A549 (cell line): ENCODE measurements at regions not wholly inside any gene's neighbourhood (a gene's known extent, or its start where the extent isn't known, plus 50 kb on each side); places are given as distances from the start of the nearest gene placed in this dataset.

Experiments
- ATAC-seq, 2 experiments: fragments of 200-7000 bp in 1 of 2; fragments of >200 bp in 1 of 2; cut with Nextera tagmentation in 1 of 2; cut with Tn5 transposase in 1 of 2; 3 replicates each; pipeline versions ENCODE4 v1.8.0 to v1.9.1; 2018 to 2020; ENCODE audit warnings: mild to moderate bottlenecking in 1 of 2, moderate library complexity in 1 of 2
- CTCF ChIA-PET: fragments of 300-600 bp; sonication (Branson Sonifier 250); formaldehyde crosslinking; extraction: SDS; loops from one replicate; lab custom pipeline; 2021; ENCODE audit warnings: antibody characterized with exemption, inconsistent platforms; lab: Yijun Ruan, JAX
- POLR2A ChIA-PET: fragments of 350-600 bp; formaldehyde crosslinking; extraction: SDS; loops from one replicate; lab custom pipeline; 2021; ENCODE audit warnings: antibody characterized with exemption, inconsistent platforms; lab: Yijun Ruan, JAX
- DNase-seq, 2 experiments: peaks; one replicate each; pipeline versions ENCODE4 v3.0.0 to v3.0.0-alpha.2; 2011 to 2016; ENCODE audit warnings: low read depth in 1 of 2, low spot score in 1 of 2
- FAIRE-seq: peaks from 2 replicates; lab custom pipeline; 2011; peaks lifted over from hg19 to GRCh38; lab: Jason Lieb, UNC
- H3K27ac ChIP-seq, 2 experiments: fragments of >200 bp; sonication (Bioruptor Twin); formaldehyde crosslinking; 3 replicates each; pipeline ENCODE4 v1.5.1; 2016 to 2017
- H3K4me1 ChIP-seq: fragments of >200 bp; sonication (Bioruptor Twin); formaldehyde crosslinking; 3 replicates; pipeline ENCODE4 v1.6.1; 2016
- H3K4me2 ChIP-seq: fragments of >200 bp; sonication (Bioruptor Twin); formaldehyde crosslinking; 3 replicates; pipeline ENCODE4 v1.6.1; 2016
- H3K4me3 ChIP-seq: fragments of >200 bp; sonication (Bioruptor Twin); formaldehyde crosslinking; 3 replicates; pipeline ENCODE4 v1.5.1; 2016
- H3K9me3 ChIP-seq: fragments of >200 bp; sonication (Bioruptor Twin); formaldehyde crosslinking; 3 replicates; pipeline ENCODE4 v1.6.1; 2016
- ATOH8 ChIP-seq: fragments of 250-450 bp; sonication (Bioruptor Pico); IDR thresholded peaks from 2 replicates; pipeline ENCODE4 v1.5.0; 2020; ENCODE audit warnings: low read depth, mild to moderate bottlenecking, moderate library complexity
- BCL3 ChIP-seq: fragments of >200 bp; sonication (Bioruptor Twin); formaldehyde crosslinking; IDR thresholded peaks from 3 replicates; pipeline ENCODE4 v1.6.1; 2016
- BHLHE40 ChIP-seq: IDR thresholded peaks from 2 replicates; pipeline ENCODE4 v1.6.1; 2012; ENCODE audit warnings: low read depth, low read length, inconsistent platforms
- CBX8 ChIP-seq: fragments of 200-600 bp; sonication (generic); IDR thresholded peaks from 2 replicates; pipeline ENCODE4 v1.6.1; 2016
- CHD2 ChIP-seq: fragments of 150-350 bp; IDR thresholded peaks from 2 replicates; pipeline ENCODE4 v1.6.1; 2014; ENCODE audit warnings: low read length; ENCODE audit not compliant: partially characterized antibody
- CHD4 ChIP-seq: fragments of 200-600 bp; sonication (generic); IDR thresholded peaks from 2 replicates; pipeline ENCODE4 v1.6.1; 2016; ENCODE audit warnings: antibody characterized with exemption, mild to moderate bottlenecking, borderline replicate concordance
- EHF ChIP-seq: fragments of 250-450 bp; sonication (Bioruptor Pico); IDR thresholded peaks from 2 replicates; pipeline ENCODE4 v1.5.0; 2020; ENCODE audit warnings: mild to moderate bottlenecking
- EHMT2 ChIP-seq: fragments of 200-600 bp; sonication (generic); IDR thresholded peaks from 2 replicates; pipeline ENCODE4 v1.6.1; 2016; ENCODE audit warnings: antibody characterized with exemption, low read depth, mild to moderate bottlenecking, moderate library complexity
- FOSB ChIP-seq: fragments of 250-450 bp; sonication (Bioruptor Pico); IDR thresholded peaks from 2 replicates; pipeline ENCODE4 v1.5.0; 2020; ENCODE audit warnings: mild to moderate bottlenecking, moderate library complexity
- FOSL2 ChIP-seq, 2 experiments: fragments of 450-650 bp in 1 of 2; fragments of >200 bp in 1 of 2; sonication (Bioruptor Twin) in 1 of 2; formaldehyde crosslinking; IDR thresholded peaks; 2 replicates each; pipeline versions ENCODE4 v1.5.0 to v1.6.1; 2016 to 2020; ENCODE audit warnings: mild to moderate bottlenecking in 1 of 2, moderate library complexity in 1 of 2
- GATA3 ChIP-seq: IDR thresholded peaks from 2 replicates; pipeline ENCODE4 v1.6.1; 2012; ENCODE audit warnings: borderline replicate concordance
- HEYL ChIP-seq: fragments of 250-450 bp; sonication (Bioruptor Pico); IDR thresholded peaks from 2 replicates; pipeline ENCODE4 v1.8.0; 2021; ENCODE audit warnings: mild to moderate bottlenecking, moderate library complexity
- JUNB ChIP-seq: fragments of >200 bp; sonication (Bioruptor Twin); formaldehyde crosslinking; IDR thresholded peaks from 2 replicates; pipeline ENCODE4 v1.6.1; 2016
- KDM5A ChIP-seq: fragments of 200-600 bp; sonication (generic); IDR thresholded peaks from 2 replicates; pipeline ENCODE4 v1.6.1; 2016; ENCODE audit warnings: antibody characterized with exemption, mild to moderate bottlenecking
- NR3C1 ChIP-seq: fragments of >200 bp; sonication (Bioruptor Twin); formaldehyde crosslinking; IDR thresholded peaks from 3 replicates; pipeline ENCODE4 v1.6.1; 2017
- POLR2A ChIP-seq: IDR thresholded peaks from 2 replicates; pipeline ENCODE4 v1.6.1; 2012; ENCODE audit warnings: mild to moderate bottlenecking, low read length
- POLR2AphosphoS2 ChIP-seq: conservative IDR thresholded peaks from 2 replicates; pipeline ENCODE4 v1.6.1; 2012; ENCODE audit warnings: low read length, improper control_type of control experiment, inconsistent platforms
- RAD21 ChIP-seq, 2 experiments: fragments of >200 bp in 1 of 2; sonication (Bioruptor Twin) in 1 of 2; formaldehyde crosslinking in 1 of 2; IDR thresholded peaks in 1 of 2; conservative IDR thresholded peaks in 1 of 2; 2 replicates in 1 of 2; 3 replicates in 1 of 2; pipeline ENCODE4 v1.6.1; 2012 to 2018; ENCODE audit warnings: inconsistent platforms in 1 of 2
- TFCP2L1 ChIP-seq: fragments of 250-450 bp; sonication (Bioruptor Pico); IDR thresholded peaks from 2 replicates; pipeline ENCODE4 v1.5.0; 2021; ENCODE audit warnings: mild to moderate bottlenecking
- TP53 ChIP-seq: fragments of 250-450 bp; sonication (Bioruptor Pico); IDR thresholded peaks from 2 replicates; pipeline ENCODE4 v1.5.0; 2021; ENCODE audit warnings: mild to moderate bottlenecking, moderate library complexity
- ZC3H11A ChIP-seq: fragments of 450-650 bp; IDR thresholded peaks from 2 replicates; pipeline ENCODE4 v1.6.1; 2014; ENCODE audit warnings: antibody characterized with exemption, mild to moderate bottlenecking
- ZSCAN20 ChIP-seq: fragments of 250-450 bp; sonication (Bioruptor Pico); IDR thresholded peaks from 2 replicates; pipeline ENCODE4 v1.8.0; 2022; ENCODE audit warnings: mild to moderate bottlenecking, moderate library complexity
- WGBS: methylation state at CpG from one replicate; pipeline ENCODE4 v1.1.6; 2017; ENCODE audit errors: missing lambda C conversion rate; 5-methylcytosine and 5-hydroxymethylcytosine counted together
- TF ChIP-seq, protein P1 (sequence below): IDR thresholded peaks from 2 replicates; pipeline ENCODE4 v1.6.1; 2012
- TF ChIP-seq, protein P2 (sequence below): fragments of 450-650 bp; IDR thresholded peaks from 2 replicates; pipeline ENCODE4 v1.6.1; 2014; ENCODE audit warnings: antibody characterized with exemption
- TF ChIP-seq, protein P3 (sequence below): fragments of 200-600 bp; sonication (generic); IDR thresholded peaks from 2 replicates; pipeline ENCODE4 v1.6.1; 2016; ENCODE audit warnings: antibody characterized with exemption, mild to moderate bottlenecking, moderate library complexity

DNA sequence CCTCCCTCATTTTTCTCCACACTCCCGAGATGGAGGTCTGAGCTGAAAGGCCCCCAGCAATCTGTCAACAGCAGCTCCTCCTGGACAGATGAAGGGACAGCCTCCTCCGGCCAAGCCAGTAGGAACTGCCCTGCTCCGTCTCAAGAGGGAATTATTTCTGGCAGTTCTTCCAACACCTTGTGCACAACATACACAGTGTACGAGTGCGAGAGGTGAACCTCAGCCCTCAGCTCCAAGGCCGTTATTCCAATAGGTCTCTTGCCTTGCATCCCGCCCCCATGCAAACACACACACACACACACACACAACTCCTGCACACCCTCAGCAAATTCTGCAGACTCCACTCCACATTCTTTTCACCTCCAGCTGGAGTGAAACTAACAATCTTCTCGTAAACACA, 181.7 kb upstream of the FAR2 start:
- Histone ChIP-seq H3K9me3 (no peaks in the 10 kb centered on the region), H3K27ac (no peak overlapping the region), H3K4me2 (no peak overlapping the region), H3K4me3 (no peak overlapping the region), H3K4me1 (no peaks in the 10 kb centered on the region)
- WGBS: 33% methylated on average over 8 of the region's 8 CpGs
- FAIRE-seq (no peak), DNase-seq (no peak), ATAC-seq (no peak)
- TF ChIP-seq CHD4 (no peak), ZSCAN20 (no peak), TFCP2L1 (CRISPR knock-in tag) (no peak), JUNB (no peak), NR3C1 (no peak)
- POLR2A ChIA-PET: no interaction called here
- CTCF ChIA-PET: no interaction called here

DNA sequence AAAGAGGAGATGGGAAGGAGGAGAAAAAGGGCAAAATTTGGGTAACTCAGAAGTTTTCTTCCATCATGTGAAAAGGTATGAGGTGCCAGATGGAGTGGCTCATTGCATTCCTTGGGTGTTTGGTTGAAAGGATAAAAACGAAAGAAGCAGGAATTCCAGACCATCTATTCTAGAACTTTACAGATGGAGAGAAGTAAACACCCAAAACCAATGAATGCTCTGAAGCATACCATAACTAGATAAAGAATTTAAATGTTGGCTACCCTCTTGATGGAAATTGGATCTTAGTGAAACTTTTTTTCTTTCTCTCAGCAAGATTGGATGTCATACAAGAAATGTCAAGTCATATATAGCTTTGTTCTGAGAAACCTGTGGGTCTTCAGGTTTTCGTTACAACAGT, 175.6 kb upstream of the FAR2 start:
- no peak overlapping the region for H3K4me2 ChIP-seq
- no peak overlapping the region for H3K27ac ChIP-seq
- H3K9me3 ChIP-seq: no peaks in the 10 kb centered on the region
- ATAC-seq (no peak), FAIRE-seq (no peak), DNase-seq (no peak)
- no peaks in the 10 kb centered on the region for H3K4me1 ChIP-seq
- no peak overlapping the region for H3K4me3 ChIP-seq
- no peak for TF ChIP-seq CBX8
- TF ChIP-seq KDM5A: no peak
- TF ChIP-seq FOSB: no peak
- TF ChIP-seq TP53 (CRISPR knock-in tag): no peak
- no peak for TF ChIP-seq ZSCAN20
- no peak for TF ChIP-seq FOSL2 (IDR thresholded peaks at IDR 0.05)
- no peak for TF ChIP-seq FOSL2 (CRISPR knock-in tag; IDR thresholded peaks at IDR 0.05)
- ChIA-PET POLR2A (no interaction called here), CTCF (interaction anchor here (1.0 to 1.1 kb wide), 2 partner anchors 24 to 100 kb away, joined by 3 read pairs; no protein-coding TSS in a partner anchor)
- WGBS: 8% methylated on average over 2 of the region's 2 CpGs

GRCh38 chr12:28974166-28974565, 174.9 kb upstream of the FAR2 start:
- TF ChIP-seq GATA3 (no peak), ZSCAN20 (no peak), TP53 (CRISPR knock-in tag) (no peak), ZC3H11A (no peak), ATOH8 (CRISPR knock-in tag) (no peak), JUNB (no peak), TFCP2L1 (CRISPR knock-in tag) (no peak), BCL3 (no peak), EHF (CRISPR knock-in tag) (no peak), NR3C1 (no peak), EHMT2 (no peak), CHD2 (no peak), POLR2A (no peak), POLR2AphosphoS2 (no peak), HEYL (CRISPR knock-in tag) (no peak), BHLHE40 (no peak), RAD21 (conservative IDR thresholded peaks at IDR 0.05 in 1 of 2, IDR thresholded peaks at IDR 0.05 in 1 of 2) (no peak)
- TF ChIP-seq, protein P1, sequence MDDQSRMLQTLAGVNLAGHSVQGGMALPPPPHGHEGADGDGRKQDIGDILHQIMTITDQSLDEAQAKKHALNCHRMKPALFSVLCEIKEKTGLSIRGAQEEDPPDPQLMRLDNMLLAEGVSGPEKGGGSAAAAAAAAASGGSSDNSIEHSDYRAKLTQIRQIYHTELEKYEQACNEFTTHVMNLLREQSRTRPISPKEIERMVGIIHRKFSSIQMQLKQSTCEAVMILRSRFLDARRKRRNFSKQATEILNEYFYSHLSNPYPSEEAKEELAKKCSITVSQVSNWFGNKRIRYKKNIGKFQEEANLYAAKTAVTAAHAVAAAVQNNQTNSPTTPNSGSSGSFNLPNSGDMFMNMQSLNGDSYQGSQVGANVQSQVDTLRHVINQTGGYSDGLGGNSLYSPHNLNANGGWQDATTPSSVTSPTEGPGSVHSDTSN: no peak
- TF ChIP-seq, protein P2, sequence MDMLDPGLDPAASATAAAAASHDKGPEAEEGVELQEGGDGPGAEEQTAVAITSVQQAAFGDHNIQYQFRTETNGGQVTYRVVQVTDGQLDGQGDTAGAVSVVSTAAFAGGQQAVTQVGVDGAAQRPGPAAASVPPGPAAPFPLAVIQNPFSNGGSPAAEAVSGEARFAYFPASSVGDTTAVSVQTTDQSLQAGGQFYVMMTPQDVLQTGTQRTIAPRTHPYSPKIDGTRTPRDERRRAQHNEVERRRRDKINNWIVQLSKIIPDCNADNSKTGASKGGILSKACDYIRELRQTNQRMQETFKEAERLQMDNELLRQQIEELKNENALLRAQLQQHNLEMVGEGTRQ: no peak
- TF ChIP-seq, protein P3, sequence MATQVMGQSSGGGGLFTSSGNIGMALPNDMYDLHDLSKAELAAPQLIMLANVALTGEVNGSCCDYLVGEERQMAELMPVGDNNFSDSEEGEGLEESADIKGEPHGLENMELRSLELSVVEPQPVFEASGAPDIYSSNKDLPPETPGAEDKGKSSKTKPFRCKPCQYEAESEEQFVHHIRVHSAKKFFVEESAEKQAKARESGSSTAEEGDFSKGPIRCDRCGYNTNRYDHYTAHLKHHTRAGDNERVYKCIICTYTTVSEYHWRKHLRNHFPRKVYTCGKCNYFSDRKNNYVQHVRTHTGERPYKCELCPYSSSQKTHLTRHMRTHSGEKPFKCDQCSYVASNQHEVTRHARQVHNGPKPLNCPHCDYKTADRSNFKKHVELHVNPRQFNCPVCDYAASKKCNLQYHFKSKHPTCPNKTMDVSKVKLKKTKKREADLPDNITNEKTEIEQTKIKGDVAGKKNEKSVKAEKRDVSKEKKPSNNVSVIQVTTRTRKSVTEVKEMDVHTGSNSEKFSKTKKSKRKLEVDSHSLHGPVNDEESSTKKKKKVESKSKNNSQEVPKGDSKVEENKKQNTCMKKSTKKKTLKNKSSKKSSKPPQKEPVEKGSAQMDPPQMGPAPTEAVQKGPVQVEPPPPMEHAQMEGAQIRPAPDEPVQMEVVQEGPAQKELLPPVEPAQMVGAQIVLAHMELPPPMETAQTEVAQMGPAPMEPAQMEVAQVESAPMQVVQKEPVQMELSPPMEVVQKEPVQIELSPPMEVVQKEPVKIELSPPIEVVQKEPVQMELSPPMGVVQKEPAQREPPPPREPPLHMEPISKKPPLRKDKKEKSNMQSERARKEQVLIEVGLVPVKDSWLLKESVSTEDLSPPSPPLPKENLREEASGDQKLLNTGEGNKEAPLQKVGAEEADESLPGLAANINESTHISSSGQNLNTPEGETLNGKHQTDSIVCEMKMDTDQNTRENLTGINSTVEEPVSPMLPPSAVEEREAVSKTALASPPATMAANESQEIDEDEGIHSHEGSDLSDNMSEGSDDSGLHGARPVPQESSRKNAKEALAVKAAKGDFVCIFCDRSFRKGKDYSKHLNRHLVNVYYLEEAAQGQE: no peak
- ChIA-PET POLR2A (no interaction called here), CTCF (no interaction called here)
- Histone ChIP-seq H3K9me3 (no peaks in the 10 kb centered on the region), H3K4me3 (no peak overlapping the region), H3K27ac (no peak overlapping the region), H3K4me1 (no peaks in the 10 kb centered on the region), H3K4me2 (no peak overlapping the region)
- FAIRE-seq: no peak
- no peak for DNase-seq
- ATAC-seq: no peak
- WGBS: 0% methylated on average over 1 of the region's 1 CpG
